DMS53 treated with DMSO at 0.1 percent for 48 hours (cell line): ENCODE measurements at regions not wholly inside any gene's neighbourhood (a gene's known extent, or its start where the extent isn't known, plus 50 kb on each side); places are given as distances from the start of the nearest gene placed in this dataset.
"Not testable (repeated sequence)": the region's sequence is repeated elsewhere in the genome, so short reads cannot be mapped to it uniquely, and the experiment has no call there.

Source experiments
- DNase-seq: peaks from one replicate; lab custom pipeline; 2025; ENCODE audit not compliant: unreplicated experiment; lab: John Stamatoyannopoulos, UW

- DNase-seq = no peak
These were observed 131.6 kb upstream of the TAS2R1 start for GRCh38 chr5:9761706-9762105.

- DNase-seq = not testable (repeated sequence)
These were observed 122.5 kb upstream of the TAS2R1 start for GRCh38 chr5:9752670-9753069.

DNA sequence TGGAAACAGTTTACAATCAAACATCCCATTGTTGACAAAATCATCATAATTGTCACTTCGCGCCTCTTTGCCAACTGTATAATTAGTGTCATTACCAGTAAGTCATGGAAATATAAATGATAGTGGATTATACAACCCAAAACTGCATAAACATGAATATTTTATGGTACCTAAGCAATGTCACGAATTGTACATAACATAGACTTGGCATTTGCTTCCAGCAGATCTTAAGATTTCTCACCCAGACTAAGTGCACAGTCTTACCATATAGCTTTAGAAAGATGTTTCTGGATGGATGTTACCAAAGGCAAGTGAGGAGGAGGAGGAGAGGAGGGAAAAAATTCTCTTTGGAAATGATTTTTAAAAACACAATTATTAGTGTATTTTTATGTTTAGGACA is 113.4 kb upstream of the TAS2R1 start:
- DNase-seq = no peak

DNA sequence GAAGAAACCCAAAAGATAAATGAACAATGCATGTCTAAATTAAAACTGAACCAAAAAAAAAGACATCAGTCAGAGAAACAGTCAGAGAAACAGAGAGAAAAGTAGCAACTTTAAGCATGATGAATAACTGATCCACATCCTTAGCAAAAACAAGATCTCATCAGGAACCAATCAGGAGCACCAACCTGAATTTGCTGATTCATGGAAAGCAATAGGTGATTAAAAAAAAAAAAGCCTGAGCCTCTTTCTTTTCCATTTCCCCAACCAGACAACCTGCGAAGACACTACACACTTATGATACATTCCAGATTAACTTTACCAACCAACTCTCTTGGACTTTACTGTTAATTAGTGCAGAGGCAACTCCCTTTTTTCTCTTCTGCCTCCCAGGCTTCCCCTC is 112.7 kb upstream of the TAS2R1 start:
- no peak for DNase-seq

- no peak for DNase-seq
These were observed 109.0 kb upstream of the TAS2R1 start for GRCh38 chr5:9739135-9739534.

DNA sequence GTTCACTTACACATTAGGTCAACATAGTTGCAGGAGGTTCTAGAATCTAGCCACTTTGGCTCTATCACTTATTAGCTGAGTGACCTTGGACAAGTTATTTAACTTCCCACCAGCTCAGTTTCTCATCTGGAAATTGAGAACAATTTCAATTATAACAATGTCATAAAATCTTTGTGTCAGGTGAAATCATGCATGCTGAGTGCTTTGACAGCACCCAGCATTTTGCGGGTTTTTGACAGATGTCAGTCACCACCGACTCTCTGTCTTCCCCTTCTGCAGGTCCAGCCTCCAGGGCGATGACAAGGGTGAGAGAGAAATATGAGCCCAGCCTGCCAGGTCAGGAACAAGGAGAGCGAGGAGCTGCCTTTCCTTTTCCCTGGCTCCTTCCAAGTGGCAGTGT is 107.1 kb upstream of the TAS2R1 start:
- DNase-seq = no peak

- DNase-seq = no peak
These were observed 103.3 kb upstream of the TAS2R1 start for GRCh38 chr5:9733486-9733885.

DNA sequence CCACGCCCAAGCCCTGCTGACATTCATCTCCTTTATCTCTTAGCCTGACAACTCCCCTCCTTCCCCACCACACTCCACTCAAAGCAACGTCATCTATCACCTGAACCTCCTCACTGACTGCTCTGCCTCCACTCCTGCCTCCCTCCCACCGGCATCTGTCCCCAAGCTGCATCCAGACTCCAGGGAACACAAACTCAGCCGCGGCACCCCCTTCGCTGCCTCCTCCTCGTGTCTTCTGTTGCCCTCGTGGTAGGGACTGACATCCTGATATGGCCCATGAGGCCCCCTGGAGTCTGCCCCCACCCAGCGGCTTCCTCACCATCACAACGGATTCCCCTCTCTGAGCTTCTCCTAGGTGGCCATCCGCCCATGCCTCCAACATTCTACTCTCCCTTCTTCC is 101.0 kb upstream of the TAS2R1 start:
- DNase-seq = no peak

- DNase-seq = no peak
These were observed 98.1 kb upstream of the TAS2R1 start for GRCh38 chr5:9728261-9728660.

DNA sequence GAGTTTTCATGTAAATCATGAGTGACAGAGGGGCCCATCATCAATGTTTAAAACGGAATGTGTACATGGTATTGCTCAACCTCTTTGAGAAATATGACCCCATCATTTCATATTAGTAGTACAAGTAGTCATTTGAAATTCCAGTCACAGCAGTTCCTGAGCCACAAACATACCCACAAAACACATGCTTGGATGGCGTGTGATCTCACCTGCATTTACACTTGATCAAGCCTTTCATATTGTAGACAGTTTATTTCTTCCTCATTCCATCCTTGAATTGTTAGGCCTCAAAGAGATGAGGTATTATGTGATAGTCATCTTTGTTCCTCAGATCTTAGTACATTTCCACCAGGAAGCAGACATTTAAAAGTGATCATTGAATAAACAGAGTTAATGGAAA is 96.8 kb upstream of the TAS2R1 start:
- DNase-seq = no peak

GRCh38 chr5:9725265-9725664 is 95.1 kb upstream of the TAS2R1 start:
- not testable (repeated sequence) for DNase-seq

DNA sequence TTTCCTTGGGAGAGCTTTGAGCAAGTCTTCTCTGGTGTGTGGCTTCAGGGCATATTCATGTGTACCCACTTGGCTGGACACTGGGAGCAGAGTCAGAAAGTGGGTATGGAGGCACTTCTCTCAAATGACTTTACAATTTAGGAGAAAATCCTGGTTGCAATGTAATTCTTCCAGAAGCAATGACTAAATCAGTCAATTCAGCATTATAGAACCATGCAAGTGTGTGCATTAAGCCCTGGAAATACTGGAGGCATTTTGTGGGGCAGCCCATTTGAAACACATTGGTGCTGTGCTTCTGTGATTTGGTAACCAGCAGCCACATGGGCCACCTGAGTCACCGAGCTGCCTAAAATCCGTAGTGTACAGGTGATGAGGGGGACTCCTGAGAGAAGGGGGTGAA is 94.6 kb upstream of the TAS2R1 start:
- no peak for DNase-seq

GRCh38 chr5:9722601-9723180 is 92.5 kb upstream of the TAS2R1 start:
- no peak for DNase-seq

GRCh38 chr5:9721161-9721560 is 91.0 kb upstream of the TAS2R1 start:
- DNase-seq = no peak

DNA sequence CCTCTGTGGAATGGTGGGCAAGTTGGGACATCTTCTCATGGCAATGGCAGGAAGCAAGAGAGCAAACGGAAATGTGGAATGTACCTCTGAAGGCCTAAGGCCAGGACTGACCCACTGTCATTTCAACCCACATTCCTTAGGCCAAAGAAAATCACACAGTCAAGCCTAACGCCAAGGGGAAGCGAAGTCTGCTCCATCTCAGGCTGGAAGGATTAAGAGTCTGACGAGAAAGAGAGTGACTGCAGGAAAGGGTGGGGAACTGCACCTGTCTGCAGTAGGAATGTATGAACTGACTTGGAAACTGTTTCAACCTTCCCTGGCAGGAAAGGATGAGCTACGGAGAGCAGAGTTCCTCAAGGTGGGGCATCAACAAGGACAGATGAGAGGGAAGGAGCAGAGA is 90.2 kb upstream of the TAS2R1 start:
- no peak for DNase-seq

DNA sequence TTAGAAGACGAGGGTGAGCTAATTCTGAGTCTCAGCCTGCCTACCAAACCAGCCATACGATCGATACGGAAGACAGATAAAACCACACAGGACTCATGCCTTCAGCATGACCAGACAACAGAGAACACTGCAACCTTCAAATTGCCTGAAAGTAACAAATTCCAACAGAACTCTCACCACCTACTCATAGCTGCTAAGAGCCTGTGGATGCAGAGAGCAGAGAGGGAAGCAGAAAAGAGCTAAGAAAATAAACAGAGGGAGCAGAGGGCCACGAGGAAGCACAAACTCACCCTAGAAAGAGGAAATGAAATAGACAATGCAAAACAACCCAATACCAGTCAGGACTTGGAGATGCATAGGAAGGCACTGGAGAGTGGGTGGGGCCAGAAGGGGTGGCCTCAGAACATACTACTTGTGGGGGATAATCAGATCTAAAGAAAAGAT is 86.7 kb upstream of the TAS2R1 start:
- DNase-seq = no peak

DNA sequence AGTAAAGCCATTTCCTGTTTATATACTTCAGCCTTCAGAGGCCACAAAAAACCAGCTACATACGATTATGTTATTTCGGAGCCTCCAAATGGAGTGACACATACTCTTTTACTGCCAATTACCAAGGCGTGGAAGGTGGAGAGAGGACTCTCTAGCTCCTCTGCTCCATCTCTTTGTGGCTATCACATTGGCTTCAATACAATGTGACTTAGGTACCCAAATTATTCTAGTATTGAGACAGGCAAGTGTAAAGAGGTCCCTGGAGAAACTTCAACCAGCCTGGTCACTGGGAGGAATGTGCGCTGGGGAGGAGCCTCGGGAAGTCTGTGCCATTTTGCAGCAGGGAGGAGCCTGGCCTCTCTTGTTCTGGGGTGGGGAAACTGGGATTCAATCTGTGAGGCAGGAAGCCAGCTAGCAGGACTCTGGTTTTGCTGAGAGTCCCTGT is 85.8 kb upstream of the TAS2R1 start:
- DNase-seq = no peak

- no peak for DNase-seq
These were observed 83.9 kb upstream of the TAS2R1 start for GRCh38 chr5:9713959-9714586.

GRCh38 chr5:9713356-9713755 is 83.2 kb upstream of the TAS2R1 start:
- no peak for DNase-seq

GRCh38 chr5:9712911-9713310 is 82.8 kb upstream of the TAS2R1 start:
- no peak for DNase-seq

- DNase-seq = no peak
These were observed 82.4 kb upstream of the TAS2R1 start for GRCh38 chr5:9712506-9712905.

GRCh38 chr5:9710069-9710468 is 79.9 kb upstream of the TAS2R1 start:
- no peak for DNase-seq
